GM23248 (cell line): ENCODE measurements at regions not wholly inside any gene's neighbourhood (a gene's known extent, or its start where the extent isn't known, plus 50 kb on each side); places are given as distances from the start of the nearest gene placed in this dataset.
A peak's percentile ranks its signal among the peaks of the same experiment; 100 is the strongest.

Source experiments
- DNase-seq: peaks from one replicate; pipeline ENCODE4 v3.0.0-alpha.2; 2015
- H2AFZ ChIP-seq: fragments of 200-600 bp; sonication (generic); 2 replicates; pipeline ENCODE4 v1.6.1; 2016; ENCODE audit warnings: antibody characterized with exemption
- H3F3A ChIP-seq: fragments of 200-600 bp; sonication (generic); 2 replicates; pipeline ENCODE4 v1.6.1; 2016; ENCODE audit warnings: mild to moderate bottlenecking, antibody characterized with exemption, mixed run types; ENCODE audit not compliant: insufficient read depth
- H3K27ac ChIP-seq: fragments of 200-600 bp; sonication (generic); 2 replicates; pipeline ENCODE4 v1.5.1; 2016; ENCODE audit warnings: mild to moderate bottlenecking
- H3K27me3 ChIP-seq: fragments of 200-600 bp; sonication (generic); replicated peaks from 2 replicates; pipeline ENCODE4 v1.6.1; 2016; ENCODE audit warnings: mild to moderate bottlenecking; ENCODE audit not compliant: insufficient read depth
- H3K36me3 ChIP-seq: fragments of 200-600 bp; sonication (generic); 2 replicates; pipeline ENCODE4 v1.6.1; 2016; ENCODE audit warnings: low read depth, mild to moderate bottlenecking
- H3K4me1 ChIP-seq: fragments of 200-600 bp; sonication (generic); 2 replicates; pipeline ENCODE4 v1.6.1; 2016; ENCODE audit warnings: mild to moderate bottlenecking; ENCODE audit not compliant: insufficient read depth
- H3K4me2 ChIP-seq: fragments of 200-600 bp; sonication (generic); one replicate; pipeline ENCODE4 v1.6.1; 2016; ENCODE audit warnings: mild to moderate bottlenecking; ENCODE audit not compliant: unreplicated experiment
- H3K4me3 ChIP-seq: fragments of 200-600 bp; sonication (generic); 2 replicates; pipeline ENCODE4 v1.5.1; 2016; ENCODE audit warnings: mild to moderate bottlenecking
- H3K79me2 ChIP-seq: fragments of 200-600 bp; sonication (generic); 2 replicates; pipeline ENCODE4 v1.6.1; 2016; ENCODE audit warnings: mild to moderate bottlenecking; ENCODE audit not compliant: insufficient read depth
- H3K9ac ChIP-seq: fragments of 200-600 bp; sonication (generic); 2 replicates; pipeline ENCODE4 v1.6.1; 2016; ENCODE audit warnings: mild to moderate bottlenecking
- H3K9me2 ChIP-seq: fragments of 200-600 bp; sonication (generic); 2 replicates; pipeline ENCODE4 v1.6.1; 2016; ENCODE audit warnings: mixed run types, mild to moderate bottlenecking, moderate library complexity; ENCODE audit not compliant: insufficient read depth
- H3K9me3 ChIP-seq: fragments of 200-600 bp; sonication (generic); one replicate; pipeline ENCODE4 v1.6.1; 2017; ENCODE audit warnings: low read depth
- H4K20me1 ChIP-seq: fragments of 200-600 bp; sonication (generic); 2 replicates; pipeline ENCODE4 v1.6.0; 2016; ENCODE audit not compliant: insufficient read depth
- EZH2 ChIP-seq: fragments of 200-600 bp; sonication (generic); IDR thresholded peaks from 2 replicates; pipeline ENCODE4 v1.6.1; 2018; ENCODE audit warnings: antibody characterized with exemption, mild to moderate bottlenecking; ENCODE audit not compliant: insufficient read depth, poor library complexity, severe bottlenecking
- EZH2phosphoT487 ChIP-seq: fragments of 200-600 bp; sonication (generic); IDR thresholded peaks from 2 replicates; pipeline ENCODE4 v1.6.1; 2018; ENCODE audit warnings: antibody characterized with exemption, moderate library complexity, mild to moderate bottlenecking, low read depth; ENCODE audit not compliant: insufficient read depth
- WGBS, 2 experiments: methylation state at CpG; one replicate each; pipeline ENCODE4 v1.1.6; 2015 to 2017; ENCODE audit warnings: low lambda C conversion rate in 2 of 2, low coverage in 1 of 2; ENCODE audit errors: missing lambda C conversion rate in 2 of 2; 5-methylcytosine and 5-hydroxymethylcytosine counted together
- in situ Hi-C: fragments of 300-500 bp; cut with MboI; formaldehyde crosslinking; loops from 2 replicates; pipeline ENCODE4 v1.15.0; 2020

- no peaks in the 10 kb centered on the region for H3K79me2 ChIP-seq
- H3K9ac ChIP-seq: no peak overlapping the region
- H2AFZ ChIP-seq: no peak overlapping the region
- no peak overlapping the region for H3K27ac ChIP-seq
- H3K4me1 ChIP-seq: 0 out of 2 replicates have a peak, but pooled peaks cover 5% of the 10 kb centered on the region
- TF ChIP-seq EZH2phosphoT487 (no peak), EZH2 (no peak)
- H3K9me3 ChIP-seq: no peaks in the 10 kb centered on the region
- in situ Hi-C loops: no loop called here
- no peak overlapping the region for H3K4me2 ChIP-seq
- H3K27me3 ChIP-seq: no peaks in the 10 kb centered on the region
- WGBS, 2 experiments: 60 to 62% methylated on average over 2 of the region's 2 CpGs
- no peak overlapping the region for H3K4me3 ChIP-seq
- no peaks in the 10 kb centered on the region for H3K9me2 ChIP-seq
- no peaks in the 10 kb centered on the region for H3K36me3 ChIP-seq
- DNase-seq: peak; percentile 33
- H4K20me1 ChIP-seq: no peaks in the 10 kb centered on the region
- no peaks in the 10 kb centered on the region for H3F3A ChIP-seq
Observed at GRCh38 chr3:177306252-177306651, 109.0 kb upstream of the TBL1XR1 start.

GRCh38 chr3:177307391-177307790 is 110.1 kb upstream of the TBL1XR1 start:
- Histone ChIP-seq H3K79me2 (no peaks in the 10 kb centered on the region), H3K36me3 (no peaks in the 10 kb centered on the region), H3F3A (no peaks in the 10 kb centered on the region), H3K9me2 (no peaks in the 10 kb centered on the region), H2AFZ (no peak overlapping the region), H3K9me3 (no peaks in the 10 kb centered on the region), H3K9ac (no peak overlapping the region), H3K4me2 (no peak overlapping the region), H3K27me3 (no peaks in the 10 kb centered on the region), H3K27ac (no peak overlapping the region), H3K4me1 (0 out of 2 replicates have a peak, but pooled peaks cover 5% of the 10 kb centered on the region), H4K20me1 (no peaks in the 10 kb centered on the region), H3K4me3 (no peak overlapping the region)
- no peak for DNase-seq
- WGBS, 2 experiments: 82 to 84% methylated on average over 4 of the region's 4 CpGs
- TF ChIP-seq EZH2phosphoT487: no peak
- no peak for TF ChIP-seq EZH2
- in situ Hi-C loops: no loop called here

- H3K9me2 ChIP-seq: no peaks in the 10 kb centered on the region
- WGBS, 2 experiments: 46 to 47% methylated on average over 5 of the region's 5 CpGs
- no peak overlapping the region for H3K27ac ChIP-seq
- H3K36me3 ChIP-seq: no peaks in the 10 kb centered on the region
- no peak overlapping the region for H3K4me3 ChIP-seq
- H3K4me2 ChIP-seq: no peak overlapping the region
- no peak overlapping the region for H2AFZ ChIP-seq
- H3K9me3 ChIP-seq: no peaks in the 10 kb centered on the region
- in situ Hi-C loops: no loop called here
- no peak for TF ChIP-seq EZH2phosphoT487
- no peak for TF ChIP-seq EZH2
- H3K79me2 ChIP-seq: no peaks in the 10 kb centered on the region
- H4K20me1 ChIP-seq: no peaks in the 10 kb centered on the region
- H3F3A ChIP-seq: no peaks in the 10 kb centered on the region
- no peak overlapping the region for H3K9ac ChIP-seq
- no peak for DNase-seq
- 0 out of 2 replicates have a peak, but pooled peaks cover 5% of the 10 kb centered on the region for H3K4me1 ChIP-seq
- H3K27me3 ChIP-seq: no peaks in the 10 kb centered on the region
Observed at GRCh38 chr3:177307826-177308225, 110.5 kb upstream of the TBL1XR1 start.

- Histone ChIP-seq H2AFZ (no peak overlapping the region), H3F3A (no peaks in the 10 kb centered on the region), H3K9me3 (no peaks in the 10 kb centered on the region), H3K36me3 (no peaks in the 10 kb centered on the region), H3K4me1 (0 out of 2 replicates have a peak, but pooled peaks cover 5% of the 10 kb centered on the region), H3K9ac (no peak overlapping the region), H3K27me3 (no peaks in the 10 kb centered on the region), H3K4me2 (no peak overlapping the region), H4K20me1 (no peaks in the 10 kb centered on the region), H3K9me2 (no peaks in the 10 kb centered on the region), H3K79me2 (no peaks in the 10 kb centered on the region), H3K4me3 (no peak overlapping the region), H3K27ac (no peak overlapping the region)
- TF ChIP-seq EZH2phosphoT487 (no peak), EZH2 (no peak)
- no peak for DNase-seq
- 52 to 58% methylated on average over 5 of the region's 5 CpGs for WGBS, 2 experiments
- in situ Hi-C loops: no loop called here
Observed at GRCh38 chr3:177308286-177308685, 111.0 kb upstream of the TBL1XR1 start.

- Histone ChIP-seq H3K36me3 (no peaks in the 10 kb centered on the region), H3F3A (no peaks in the 10 kb centered on the region), H3K4me1 (0 out of 2 replicates have a peak, but pooled peaks cover 5% of the 10 kb centered on the region), H3K79me2 (no peaks in the 10 kb centered on the region), H3K27ac (no peak overlapping the region), H2AFZ (no peak overlapping the region), H3K9me3 (no peaks in the 10 kb centered on the region), H3K4me2 (no peak overlapping the region), H3K4me3 (no peak overlapping the region), H4K20me1 (no peaks in the 10 kb centered on the region), H3K9me2 (no peaks in the 10 kb centered on the region), H3K27me3 (no peaks in the 10 kb centered on the region), H3K9ac (no peak overlapping the region)
- in situ Hi-C loops: no loop called here
- WGBS, 2 experiments: 63 to 67% methylated on average over 3 of the region's 3 CpGs
- TF ChIP-seq EZH2phosphoT487: no peak
- TF ChIP-seq EZH2: no peak
- no peak for DNase-seq
Observed at GRCh38 chr3:177308911-177309310, 111.6 kb upstream of the TBL1XR1 start.
